ENCODE measurements at regions not wholly inside any gene's neighbourhood (a gene's known extent, or its start where the extent isn't known, plus 50 kb on each side); places are given as distances from the start of the nearest gene placed in this dataset.

DNA sequence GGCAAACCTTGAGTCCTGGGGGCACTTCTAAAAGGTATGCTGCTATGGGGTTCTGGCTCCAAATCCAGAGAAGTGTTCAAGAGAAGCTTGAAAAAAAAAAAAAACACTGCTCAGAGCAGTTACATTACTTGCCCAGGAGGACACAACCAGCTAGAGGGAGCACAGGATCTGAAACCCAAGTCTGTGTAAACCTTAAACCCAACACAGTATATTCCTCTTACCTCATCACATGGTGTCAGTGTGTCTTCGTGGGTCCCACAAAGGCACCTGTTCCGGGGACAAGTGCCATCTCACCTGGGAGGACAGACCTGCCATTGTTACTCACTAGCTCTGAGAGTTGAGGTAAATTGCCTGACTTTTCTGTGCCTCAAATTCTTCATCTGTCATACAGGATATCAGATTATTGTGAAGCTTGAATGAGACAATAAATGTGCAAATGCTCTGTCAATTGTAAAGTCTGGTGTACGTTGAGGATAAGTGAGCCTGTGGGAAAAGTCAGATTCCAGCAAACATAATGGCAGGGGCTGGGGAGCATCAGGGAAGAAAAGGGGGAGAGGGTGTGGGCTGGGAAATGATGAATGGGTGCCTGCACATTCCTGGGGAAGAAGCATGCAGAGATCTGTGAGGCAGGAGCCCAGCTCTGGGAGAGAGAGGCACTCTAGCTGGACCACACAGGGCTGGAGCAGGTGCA lies 170.4 kb upstream of the ZC3H12A start:
- no peak for TF ChIP-seq EZH2 (IDR thresholded peaks at IDR 0.05)
- TF ChIP-seq POLR2AphosphoS5 (IDR thresholded peaks at IDR 0.05; ENCODE audit: borderline replicate concordance, low read depth, low read length): no peak
- no peak for TF ChIP-seq FOXP2 (optimal IDR thresholded peaks at IDR 0.05; ENCODE audit: control extremely low read depth, extremely low read length, insufficient read depth)
